ENCODE measurements at regions not wholly inside any gene's neighbourhood (a gene's known extent, or its start where the extent isn't known, plus 50 kb on each side); places are given as distances from the start of the nearest gene placed in this dataset.

GRCh38 chr13:106152047-106152446, 383.4 kb downstream of the EFNB2 start:
- Histone ChIP-seq H3K9me3 (ENCODE audit: control insufficient read depth in 5 of 5, low read length in 5 of 5) (no peaks in the 10 kb centered on the region), H3K27ac (ENCODE audit: low read depth, low read length) (no peak overlapping the region), H3K36me3 (ENCODE audit: control insufficient read depth in 5 of 5, insufficient read depth in 5 of 5, low read length in 5 of 5) (no peaks in the 10 kb centered on the region), H3K9ac (ENCODE audit: low read length in 5 of 5) (no peak overlapping the region), H3K4me3 (ENCODE audit: low read depth in 1 of 5, low read length in 5 of 5) (no peak overlapping the region), H3K4me1 (ENCODE audit: control insufficient read depth in 5 of 5, insufficient read depth in 5 of 5, low read length in 5 of 5) (no peaks in the 10 kb centered on the region), H3K27me3 (ENCODE audit: control insufficient read depth in 5 of 5, insufficient read depth in 4 of 5, low read length in 5 of 5) (no peaks in the 10 kb centered on the region)

- H3K9ac ChIP-seq (ENCODE audit: low read length in 5 of 5), result no peak overlapping the region
- H3K9me3 ChIP-seq (ENCODE audit: control insufficient read depth in 5 of 5, low read length in 5 of 5), result no peaks in the 10 kb centered on the region
- no peaks in the 10 kb centered on the region for H3K27me3 ChIP-seq (ENCODE audit: control insufficient read depth in 5 of 5, insufficient read depth in 4 of 5, low read length in 5 of 5)
- no peaks in the 10 kb centered on the region for H3K36me3 ChIP-seq (ENCODE audit: control insufficient read depth in 5 of 5, insufficient read depth in 5 of 5, low read length in 5 of 5)
- H3K4me3 ChIP-seq (ENCODE audit: low read depth in 1 of 5, low read length in 5 of 5), result no peak overlapping the region
- no peak overlapping the region for H3K27ac ChIP-seq (ENCODE audit: low read depth, low read length)
- no peaks in the 10 kb centered on the region for H3K4me1 ChIP-seq (ENCODE audit: control insufficient read depth in 5 of 5, insufficient read depth in 5 of 5, low read length in 5 of 5)
These were observed 384.3 kb downstream of the EFNB2 start for GRCh38 chr13:106151056-106151699.

- H3K9me3 ChIP-seq (ENCODE audit: control insufficient read depth in 5 of 5, low read length in 5 of 5), result no peaks in the 10 kb centered on the region
- H3K4me1 ChIP-seq (ENCODE audit: control insufficient read depth in 5 of 5, insufficient read depth in 5 of 5, low read length in 5 of 5), result no peaks in the 10 kb centered on the region
- H3K9ac ChIP-seq (ENCODE audit: low read length in 5 of 5), result no peak overlapping the region
- H3K36me3 ChIP-seq (ENCODE audit: control insufficient read depth in 5 of 5, insufficient read depth in 5 of 5, low read length in 5 of 5), result no peaks in the 10 kb centered on the region
- no peak overlapping the region for H3K27ac ChIP-seq (ENCODE audit: low read depth, low read length)
- H3K4me3 ChIP-seq (ENCODE audit: low read depth in 1 of 5, low read length in 5 of 5), result no peak overlapping the region
- H3K27me3 ChIP-seq (ENCODE audit: control insufficient read depth in 5 of 5, insufficient read depth in 4 of 5, low read length in 5 of 5), result no peaks in the 10 kb centered on the region
These were observed 389.2 kb downstream of the EFNB2 start for GRCh38 chr13:106145997-106146864.

GRCh38 chr13:106145070-106145469, 390.4 kb downstream of the EFNB2 start:
- Histone ChIP-seq H3K4me3 (ENCODE audit: low read depth in 1 of 5, low read length in 5 of 5) (no peak overlapping the region), H3K27me3 (ENCODE audit: control insufficient read depth in 5 of 5, insufficient read depth in 4 of 5, low read length in 5 of 5) (no peaks in the 10 kb centered on the region), H3K36me3 (ENCODE audit: control insufficient read depth in 5 of 5, insufficient read depth in 5 of 5, low read length in 5 of 5) (no peaks in the 10 kb centered on the region), H3K4me1 (ENCODE audit: control insufficient read depth in 5 of 5, insufficient read depth in 5 of 5, low read length in 5 of 5) (no peaks in the 10 kb centered on the region), H3K9me3 (ENCODE audit: control insufficient read depth in 5 of 5, low read length in 5 of 5) (no peaks in the 10 kb centered on the region), H3K9ac (ENCODE audit: low read length in 5 of 5) (no peak overlapping the region), H3K27ac (ENCODE audit: low read depth, low read length) (no peak overlapping the region)

GRCh38 chr13:106143930-106144709, 391.3 kb downstream of the EFNB2 start:
- no peak overlapping the region for H3K27ac ChIP-seq (ENCODE audit: low read depth, low read length)

GRCh38 chr13:106143392-106143791, 392.1 kb downstream of the EFNB2 start:
- no peak overlapping the region for H3K4me3 ChIP-seq (ENCODE audit: low read depth in 1 of 5, low read length in 5 of 5)

More at GRCh38 chr13:106143930-106144709, 391.3 kb downstream of the EFNB2 start:
- Histone ChIP-seq H3K27me3 (ENCODE audit: control insufficient read depth in 5 of 5, insufficient read depth in 4 of 5, low read length in 5 of 5) (no peaks in the 10 kb centered on the region), H3K4me3 (ENCODE audit: low read depth in 1 of 5, low read length in 5 of 5) (no peak overlapping the region), H3K36me3 (ENCODE audit: control insufficient read depth in 5 of 5, insufficient read depth in 5 of 5, low read length in 5 of 5) (no peaks in the 10 kb centered on the region), H3K9ac (ENCODE audit: low read length in 5 of 5) (no peak overlapping the region), H3K4me1 (ENCODE audit: control insufficient read depth in 5 of 5, insufficient read depth in 5 of 5, low read length in 5 of 5) (no peaks in the 10 kb centered on the region), H3K9me3 (ENCODE audit: control insufficient read depth in 5 of 5, low read length in 5 of 5) (no peaks in the 10 kb centered on the region)

GRCh38 chr13:106140476-106140875, 395.0 kb downstream of the EFNB2 start:
- Histone ChIP-seq H3K9ac (ENCODE audit: low read length in 5 of 5) (no peak overlapping the region), H3K36me3 (ENCODE audit: control insufficient read depth in 5 of 5, insufficient read depth in 5 of 5, low read length in 5 of 5) (no peaks in the 10 kb centered on the region), H3K27ac (ENCODE audit: low read depth, low read length) (no peak overlapping the region), H3K4me3 (ENCODE audit: low read depth in 1 of 5, low read length in 5 of 5) (no peak overlapping the region), H3K27me3 (ENCODE audit: control insufficient read depth in 5 of 5, insufficient read depth in 4 of 5, low read length in 5 of 5) (no peaks in the 10 kb centered on the region), H3K4me1 (ENCODE audit: control insufficient read depth in 5 of 5, insufficient read depth in 5 of 5, low read length in 5 of 5) (no peaks in the 10 kb centered on the region), H3K9me3 (ENCODE audit: control insufficient read depth in 5 of 5, low read length in 5 of 5) (no peaks in the 10 kb centered on the region)

More at GRCh38 chr13:106143392-106143791, 392.1 kb downstream of the EFNB2 start:
- Histone ChIP-seq H3K4me1 (ENCODE audit: control insufficient read depth in 5 of 5, insufficient read depth in 5 of 5, low read length in 5 of 5) (no peaks in the 10 kb centered on the region), H3K27me3 (ENCODE audit: control insufficient read depth in 5 of 5, insufficient read depth in 4 of 5, low read length in 5 of 5) (no peaks in the 10 kb centered on the region), H3K27ac (ENCODE audit: low read depth, low read length) (no peak overlapping the region), H3K9me3 (ENCODE audit: control insufficient read depth in 5 of 5, low read length in 5 of 5) (no peaks in the 10 kb centered on the region), H3K9ac (ENCODE audit: low read length in 5 of 5) (no peak overlapping the region), H3K36me3 (ENCODE audit: control insufficient read depth in 5 of 5, insufficient read depth in 5 of 5, low read length in 5 of 5) (no peaks in the 10 kb centered on the region)

GRCh38 chr13:106139942-106140341, 395.5 kb downstream of the EFNB2 start:
- Histone ChIP-seq H3K27ac (ENCODE audit: low read depth, low read length) (no peak overlapping the region), H3K9ac (ENCODE audit: low read length in 5 of 5) (no peak overlapping the region), H3K4me3 (ENCODE audit: low read depth in 1 of 5, low read length in 5 of 5) (no peak overlapping the region), H3K36me3 (ENCODE audit: control insufficient read depth in 5 of 5, insufficient read depth in 5 of 5, low read length in 5 of 5) (no peaks in the 10 kb centered on the region), H3K4me1 (ENCODE audit: control insufficient read depth in 5 of 5, insufficient read depth in 5 of 5, low read length in 5 of 5) (no peaks in the 10 kb centered on the region), H3K9me3 (ENCODE audit: control insufficient read depth in 5 of 5, low read length in 5 of 5) (no peaks in the 10 kb centered on the region), H3K27me3 (ENCODE audit: control insufficient read depth in 5 of 5, insufficient read depth in 4 of 5, low read length in 5 of 5) (no peaks in the 10 kb centered on the region)

- H3K27ac ChIP-seq (ENCODE audit: low read depth, low read length), result no peak overlapping the region
- no peak overlapping the region for H3K4me3 ChIP-seq (ENCODE audit: low read depth in 1 of 5, low read length in 5 of 5)
- H3K27me3 ChIP-seq (ENCODE audit: control insufficient read depth in 5 of 5, insufficient read depth in 4 of 5, low read length in 5 of 5), result no peaks in the 10 kb centered on the region
- no peaks in the 10 kb centered on the region for H3K36me3 ChIP-seq (ENCODE audit: control insufficient read depth in 5 of 5, insufficient read depth in 5 of 5, low read length in 5 of 5)
- H3K9ac ChIP-seq (ENCODE audit: low read length in 5 of 5), result no peak overlapping the region
- H3K4me1 ChIP-seq (ENCODE audit: control insufficient read depth in 5 of 5, insufficient read depth in 5 of 5, low read length in 5 of 5), result no peaks in the 10 kb centered on the region
- no peaks in the 10 kb centered on the region for H3K9me3 ChIP-seq (ENCODE audit: control insufficient read depth in 5 of 5, low read length in 5 of 5)
These were observed 396.1 kb downstream of the EFNB2 start for GRCh38 chr13:106139377-106139776.

- Histone ChIP-seq H3K36me3 (ENCODE audit: control insufficient read depth in 5 of 5, insufficient read depth in 5 of 5, low read length in 5 of 5) (no peaks in the 10 kb centered on the region), H3K27ac (ENCODE audit: low read depth, low read length) (no peak overlapping the region)
These were observed 396.8 kb downstream of the EFNB2 start for GRCh38 chr13:106138620-106139019.

More at GRCh38 chr13:106138620-106139019, 396.8 kb downstream of the EFNB2 start:
- H3K4me3 ChIP-seq (ENCODE audit: low read depth in 1 of 5, low read length in 5 of 5), result no peak overlapping the region
- peaks cover 0 to under 1% (median 0%) of the 10 kb centered on the region in 5 donors for H3K9me3 ChIP-seq (ENCODE audit: control insufficient read depth in 5 of 5, low read length in 5 of 5)
- H3K27me3 ChIP-seq (ENCODE audit: control insufficient read depth in 5 of 5, insufficient read depth in 4 of 5, low read length in 5 of 5), result no peaks in the 10 kb centered on the region
- H3K9ac ChIP-seq (ENCODE audit: low read length in 5 of 5), result no peak overlapping the region
- H3K4me1 ChIP-seq (ENCODE audit: control insufficient read depth in 5 of 5, insufficient read depth in 5 of 5, low read length in 5 of 5), result no peaks in the 10 kb centered on the region

Measured in subcutaneous abdominal adipose tissue (tissue), 5 donors.